AG04450 (cell line): ENCODE measurements at regions not wholly inside any gene's neighbourhood (a gene's known extent, or its start where the extent isn't known, plus 50 kb on each side); places are given as distances from the start of the nearest gene placed in this dataset.
"Not testable (repeated sequence)": the region's sequence is repeated elsewhere in the genome, so short reads cannot be mapped to it uniquely, and the experiment has no call there.

Experiments
- CTCF ChIA-PET: fragments of 300-600, 350-600 bp; formaldehyde crosslinking; extraction: SDS; loops from one replicate; lab custom pipeline; 2022; ENCODE audit warnings: antibody characterized with exemption, inconsistent platforms; lab: Charles Lee
- POLR2A ChIA-PET: fragments of 350-600 bp; formaldehyde crosslinking; extraction: SDS; loops from one replicate; lab custom pipeline; 2021; ENCODE audit warnings: antibody characterized with exemption, inconsistent platforms; lab: Yijun Ruan, JAX
- DNase-seq: peaks from one replicate; pipeline ENCODE4 v3.0.0-alpha.2; 2011; ENCODE audit warnings: low read depth, low spot score
- H3K27ac ChIP-seq: one replicate; pipeline ENCODE4 v1.5.1; 2012; ENCODE audit warnings: low read depth, low read length, control low read depth
- H3K27me3 ChIP-seq: one replicate; pipeline ENCODE4 v1.6.0; 2012; ENCODE audit warnings: low read length; ENCODE audit not compliant: control insufficient read depth, insufficient read depth
- H3K4me3 ChIP-seq: 2 replicates; pipeline ENCODE4 v1.5.1; 2011; ENCODE audit warnings: mild to moderate bottlenecking, low read depth, low read length, control low read depth
- H3K9me3 ChIP-seq: 2 replicates; pipeline ENCODE4 v1.5.1; 2012; ENCODE audit warnings: low read length; ENCODE audit not compliant: control insufficient read depth, insufficient read depth
- TF ChIP-seq, protein P1 (sequence below): IDR thresholded peaks from 2 replicates; pipeline ENCODE4 v1.5.1; 2011; ENCODE audit warnings: low read depth, low read length, control low read depth, inconsistent platforms

DNA sequence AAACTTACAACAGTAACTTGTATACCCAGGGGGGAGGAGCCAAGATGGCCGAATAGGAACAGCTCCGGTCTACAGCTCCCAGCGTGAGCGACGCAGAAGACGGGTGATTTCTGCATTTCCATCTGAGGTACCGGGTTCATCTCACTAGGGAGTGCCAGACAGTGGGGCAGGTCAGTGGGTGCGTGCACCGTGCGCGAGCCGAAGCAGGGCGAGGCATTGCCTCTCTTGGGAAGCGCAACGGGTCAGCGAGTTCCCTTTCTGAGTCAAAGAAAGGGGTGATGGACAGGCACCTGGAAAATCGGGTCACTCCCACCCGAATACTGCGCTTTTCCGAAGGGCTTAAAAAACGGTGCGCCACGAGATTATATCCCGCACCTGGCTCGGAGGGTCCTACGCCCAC lies 278.8 kb downstream of the FAM47B start:
- H3K27ac ChIP-seq, H3K9me3 ChIP-seq, H3K27me3 ChIP-seq, CTCF ChIA-PET, POLR2A ChIA-PET, DNase-seq, H3K4me3 ChIP-seq: not testable (repeated sequence)

GRCh38 chrX:35244088-35244741 lies 301.6 kb downstream of the FAM47B start:
- TF ChIP-seq, protein P1, sequence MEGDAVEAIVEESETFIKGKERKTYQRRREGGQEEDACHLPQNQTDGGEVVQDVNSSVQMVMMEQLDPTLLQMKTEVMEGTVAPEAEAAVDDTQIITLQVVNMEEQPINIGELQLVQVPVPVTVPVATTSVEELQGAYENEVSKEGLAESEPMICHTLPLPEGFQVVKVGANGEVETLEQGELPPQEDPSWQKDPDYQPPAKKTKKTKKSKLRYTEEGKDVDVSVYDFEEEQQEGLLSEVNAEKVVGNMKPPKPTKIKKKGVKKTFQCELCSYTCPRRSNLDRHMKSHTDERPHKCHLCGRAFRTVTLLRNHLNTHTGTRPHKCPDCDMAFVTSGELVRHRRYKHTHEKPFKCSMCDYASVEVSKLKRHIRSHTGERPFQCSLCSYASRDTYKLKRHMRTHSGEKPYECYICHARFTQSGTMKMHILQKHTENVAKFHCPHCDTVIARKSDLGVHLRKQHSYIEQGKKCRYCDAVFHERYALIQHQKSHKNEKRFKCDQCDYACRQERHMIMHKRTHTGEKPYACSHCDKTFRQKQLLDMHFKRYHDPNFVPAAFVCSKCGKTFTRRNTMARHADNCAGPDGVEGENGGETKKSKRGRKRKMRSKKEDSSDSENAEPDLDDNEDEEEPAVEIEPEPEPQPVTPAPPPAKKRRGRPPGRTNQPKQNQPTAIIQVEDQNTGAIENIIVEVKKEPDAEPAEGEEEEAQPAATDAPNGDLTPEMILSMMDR: no peak
- Histone ChIP-seq H3K27ac (no peak overlapping the region), H3K4me3 (no peak overlapping the region), H3K9me3 (no peaks in the 10 kb centered on the region), H3K27me3 (no peaks in the 10 kb centered on the region)
- CTCF ChIA-PET: no interaction called here
- POLR2A ChIA-PET: no interaction called here
- no peak for DNase-seq

- Histone ChIP-seq H3K9me3 (no peaks in the 10 kb centered on the region), H3K27ac (no peak overlapping the region), H3K4me3 (no peak overlapping the region), H3K27me3 (no peaks in the 10 kb centered on the region)
- POLR2A ChIA-PET: no interaction called here
- TF ChIP-seq, protein P1: no peak
- CTCF ChIA-PET: no interaction called here
- no peak for DNase-seq
Measured at GRCh38 chrX:35244796-35245508, 302.4 kb downstream of the FAM47B start.

GRCh38 chrX:35251226-35251625 lies 308.6 kb downstream of the FAM47B start:
- no peaks in the 10 kb centered on the region for H3K27me3 ChIP-seq
- TF ChIP-seq, protein P1: no peak
- H3K4me3 ChIP-seq: no peak overlapping the region
- ChIA-PET CTCF (no interaction called here), POLR2A (no interaction called here)
- no peak for DNase-seq
- H3K9me3 ChIP-seq: no peaks in the 10 kb centered on the region
- no peak overlapping the region for H3K27ac ChIP-seq

GRCh38 chrX:35276115-35276514 lies 333.5 kb downstream of the FAM47B start:
- CTCF ChIA-PET: no interaction called here
- TF ChIP-seq, protein P1: no peak
- Histone ChIP-seq H3K27ac (no peak overlapping the region), H3K9me3 (no peaks in the 10 kb centered on the region), H3K27me3 (no peaks in the 10 kb centered on the region), H3K4me3 (no peak overlapping the region)
- POLR2A ChIA-PET: no interaction called here
- no peak for DNase-seq
